ENCODE measurements at regions not wholly inside any gene's neighbourhood (a gene's known extent, or its start where the extent isn't known, plus 50 kb on each side); places are given as distances from the start of the nearest gene placed in this dataset.
"Not testable (repeated sequence)": the region's sequence is repeated elsewhere in the genome, so short reads cannot be mapped to it uniquely, and the experiment has no call there.

- DNase-seq: no peak
Measured at GRCh38 chr14:66293533-66294105, 192.6 kb upstream of the CCDC196 start.

- DNase-seq: no peak
Measured at GRCh38 chr14:66295386-66295785, 190.8 kb upstream of the CCDC196 start.

- DNase-seq: no peak
Measured at GRCh38 chr14:66300886-66301285, 185.3 kb upstream of the CCDC196 start.

- DNase-seq: no peak
Measured at GRCh38 chr14:66306101-66306500, 180.1 kb upstream of the CCDC196 start.

GRCh38 chr14:66311058-66311457 is 175.1 kb upstream of the CCDC196 start:
- no peak for DNase-seq

GRCh38 chr14:66311990-66312389 is 174.2 kb upstream of the CCDC196 start:
- DNase-seq: no peak

GRCh38 chr14:66312451-66312850 is 173.7 kb upstream of the CCDC196 start:
- no peak for DNase-seq

- no peak for DNase-seq
Measured at GRCh38 chr14:66315098-66315497, 171.1 kb upstream of the CCDC196 start.

- no peak for DNase-seq
Measured at GRCh38 chr14:66315548-66315947, 170.6 kb upstream of the CCDC196 start.

GRCh38 chr14:66322564-66322963 is 163.6 kb upstream of the CCDC196 start:
- DNase-seq: no peak

GRCh38 chr14:66330228-66330627 is 155.9 kb upstream of the CCDC196 start:
- DNase-seq: no peak

- DNase-seq: no peak
Measured at GRCh38 chr14:66330916-66331315, 155.3 kb upstream of the CCDC196 start.

- not testable (repeated sequence) for DNase-seq
Measured at GRCh38 chr14:66333293-66333692, 152.9 kb upstream of the CCDC196 start.

- no peak for DNase-seq
Measured at GRCh38 chr14:66341239-66341638, 144.9 kb upstream of the CCDC196 start.

- DNase-seq: no peak
Measured at GRCh38 chr14:66345986-66346385, 140.2 kb upstream of the CCDC196 start.

GRCh38 chr14:66351310-66351709 is 134.9 kb upstream of the CCDC196 start:
- no peak for DNase-seq

GRCh38 chr14:66359500-66359899 is 126.7 kb upstream of the CCDC196 start:
- peak; percentile 22 for DNase-seq

- DNase-seq: no peak
Measured at GRCh38 chr14:66360366-66360926, 125.7 kb upstream of the CCDC196 start.

- no peak for DNase-seq
Measured at GRCh38 chr14:66361013-66361412, 125.2 kb upstream of the CCDC196 start.

GRCh38 chr14:66365388-66365787 is 120.8 kb upstream of the CCDC196 start:
- DNase-seq: no peak

GRCh38 chr14:66369157-66369697 is 116.9 kb upstream of the CCDC196 start:
- no peak for DNase-seq

- DNase-seq: no peak
Measured at GRCh38 chr14:66371776-66372175, 114.4 kb upstream of the CCDC196 start.

- DNase-seq: no peak
Measured at GRCh38 chr14:66375046-66375964, 110.9 kb upstream of the CCDC196 start.

GRCh38 chr14:66377574-66377973 is 108.6 kb upstream of the CCDC196 start:
- no peak for DNase-seq
